Mucosa of rectum (tissue), 2 donors: ENCODE measurements at regions not wholly inside any gene's neighbourhood (a gene's known extent, or its start where the extent isn't known, plus 50 kb on each side); places are given as distances from the start of the nearest gene placed in this dataset.

Source experiments
- H3K27ac ChIP-seq, 2 donors: one replicate each; pipeline ENCODE4 v1.7.0; 2013; ENCODE audit warnings: inconsistent platforms in 2 of 2, low read depth in 2 of 2, low read length in 2 of 2
- H3K27me3 ChIP-seq, 2 donors: one replicate each; pipeline ENCODE4 v1.7.0; 2013; ENCODE audit warnings: low read length in 2 of 2; ENCODE audit not compliant: control insufficient read depth in 2 of 2, insufficient read depth in 2 of 2
- H3K36me3 ChIP-seq, 2 donors: one replicate each; pipeline ENCODE4 v1.7.0; 2013; ENCODE audit warnings: low read length in 2 of 2; ENCODE audit not compliant: control insufficient read depth in 2 of 2, insufficient read depth in 2 of 2
- H3K4me1 ChIP-seq, 2 donors: one replicate each; pipeline ENCODE4 v1.7.0; 2013; ENCODE audit warnings: low read length in 2 of 2, mild to moderate bottlenecking in 1 of 2; ENCODE audit not compliant: control insufficient read depth in 2 of 2, insufficient read depth in 2 of 2
- H3K4me3 ChIP-seq, 2 donors: one replicate each; pipeline ENCODE4 v1.7.0; 2013; ENCODE audit warnings: low read length in 2 of 2
- H3K9ac ChIP-seq, 2 donors: one replicate each; pipeline ENCODE4 v1.7.0; 2013; ENCODE audit warnings: low read length in 2 of 2, low read depth in 1 of 2, mild to moderate bottlenecking in 1 of 2
- H3K9me3 ChIP-seq, 2 donors: one replicate each; pipeline ENCODE4 v1.7.0; 2013; ENCODE audit warnings: low read length in 2 of 2; ENCODE audit not compliant: control insufficient read depth in 2 of 2
- donor health status: healthy.
- donor health status: Normal muscosa, but diverticular disease.

GRCh38 chr7:116310141-116310540, 99.8 kb downstream of the TES start:
- Histone ChIP-seq H3K9me3 (no peaks in the 10 kb centered on the region), H3K9ac (no peak overlapping the region), H3K27ac (no peak overlapping the region), H3K4me3 (no peak overlapping the region), H3K27me3 (no peaks in the 10 kb centered on the region), H3K36me3 (no peaks in the 10 kb centered on the region), H3K4me1 (no peaks in the 10 kb centered on the region)

DNA sequence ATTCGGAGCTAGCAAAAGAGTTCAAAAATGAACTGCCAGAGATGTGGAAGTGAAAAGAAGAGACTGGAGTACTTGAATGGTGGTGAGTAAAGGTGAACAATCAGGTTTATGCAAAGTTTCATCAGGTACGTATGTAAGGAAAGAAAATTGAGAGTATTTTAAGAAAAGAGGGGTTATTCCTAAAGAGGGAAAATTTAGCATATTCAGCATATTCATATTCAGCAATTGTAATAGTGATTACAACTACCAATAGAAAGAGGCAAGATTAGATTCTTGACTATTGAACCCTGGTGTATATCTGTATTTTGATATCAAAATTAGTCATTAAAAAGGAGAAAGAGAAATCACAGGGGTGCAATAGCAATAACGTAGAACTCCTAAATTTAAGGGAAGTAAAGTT, 100.9 kb downstream of the TES start:
- H3K27me3 ChIP-seq, result no peaks in the 10 kb centered on the region
- no peaks in the 10 kb centered on the region for H3K9me3 ChIP-seq
- no peak overlapping the region for H3K4me3 ChIP-seq
- no peaks in the 10 kb centered on the region for H3K36me3 ChIP-seq
- H3K9ac ChIP-seq, result no peak overlapping the region
- no peaks in the 10 kb centered on the region for H3K4me1 ChIP-seq
- H3K27ac ChIP-seq, result no peak overlapping the region

DNA sequence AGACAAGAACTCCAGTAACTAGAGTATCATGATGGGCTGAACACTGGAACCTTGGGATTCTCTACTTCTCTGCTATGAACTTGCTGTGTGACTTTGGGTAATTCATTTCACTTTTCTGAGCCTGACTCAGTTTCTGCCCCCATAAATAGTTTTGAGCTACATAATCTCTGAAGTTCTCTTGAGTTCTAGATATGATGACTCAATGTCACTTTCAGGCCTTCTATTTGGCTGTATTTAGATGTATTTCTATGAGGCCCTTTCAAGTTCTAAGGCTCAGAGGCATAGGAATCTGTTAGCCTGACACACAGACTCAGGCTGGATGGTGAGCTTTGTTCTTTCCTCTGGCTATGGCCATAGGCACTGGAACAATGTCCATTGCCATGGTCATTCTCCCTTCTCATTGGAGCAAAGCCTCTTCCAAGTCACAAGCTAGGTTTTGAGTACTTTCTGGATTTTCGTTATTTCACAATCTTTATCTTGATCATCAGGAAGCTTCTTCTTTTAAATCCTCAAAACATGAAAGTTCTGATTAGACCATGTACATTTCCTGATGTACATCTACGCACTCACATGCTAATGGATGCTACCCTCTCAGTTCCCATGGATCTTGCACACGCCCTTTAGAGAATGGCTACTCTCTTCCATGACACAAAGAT, 101.6 kb downstream of the TES start:
- no peaks in the 10 kb centered on the region for H3K4me1 ChIP-seq

GRCh38 chr7:116315293-116315692, 105.0 kb downstream of the TES start:
- H3K4me1 ChIP-seq, result no peaks in the 10 kb centered on the region
- no peaks in the 10 kb centered on the region for H3K27me3 ChIP-seq
- no peak overlapping the region for H3K9ac ChIP-seq
- H3K9me3 ChIP-seq, result no peaks in the 10 kb centered on the region
- H3K36me3 ChIP-seq, result no peaks in the 10 kb centered on the region
- H3K4me3 ChIP-seq, result no peak overlapping the region
- no peak overlapping the region for H3K27ac ChIP-seq

More for the DNA sequence above, 101.6 kb downstream of the TES start:
- H3K27me3 ChIP-seq, result no peaks in the 10 kb centered on the region
- no peak overlapping the region for H3K9ac ChIP-seq
- no peaks in the 10 kb centered on the region for H3K9me3 ChIP-seq
- H3K36me3 ChIP-seq, result no peaks in the 10 kb centered on the region
- no peak overlapping the region for H3K4me3 ChIP-seq
- H3K27ac ChIP-seq, result no peak overlapping the region

DNA sequence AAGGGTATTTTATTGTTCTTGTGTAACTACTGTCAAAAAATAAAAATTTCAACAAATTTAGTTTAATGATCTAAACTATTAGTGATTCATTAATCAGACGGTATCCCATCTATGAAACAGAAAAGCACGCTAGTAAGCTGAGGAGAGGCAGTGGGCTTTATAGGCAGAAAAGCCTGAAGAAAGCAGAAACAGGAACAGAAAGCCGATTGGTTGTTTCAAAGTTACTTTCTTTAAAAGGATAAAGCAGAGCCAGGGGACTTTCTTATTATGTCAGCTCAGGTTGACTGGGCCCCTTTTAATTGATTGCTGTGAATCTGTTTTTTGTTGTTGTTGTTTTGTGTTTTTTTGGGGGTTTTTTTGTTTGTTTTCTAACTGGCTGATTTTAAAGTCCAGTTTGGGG, 105.5 kb downstream of the TES start:
- Histone ChIP-seq H3K4me1 (no peaks in the 10 kb centered on the region), H3K9me3 (no peaks in the 10 kb centered on the region), H3K27me3 (no peaks in the 10 kb centered on the region), H3K4me3 (no peak overlapping the region), H3K27ac (no peak overlapping the region), H3K9ac (no peak overlapping the region), H3K36me3 (no peaks in the 10 kb centered on the region)

DNA sequence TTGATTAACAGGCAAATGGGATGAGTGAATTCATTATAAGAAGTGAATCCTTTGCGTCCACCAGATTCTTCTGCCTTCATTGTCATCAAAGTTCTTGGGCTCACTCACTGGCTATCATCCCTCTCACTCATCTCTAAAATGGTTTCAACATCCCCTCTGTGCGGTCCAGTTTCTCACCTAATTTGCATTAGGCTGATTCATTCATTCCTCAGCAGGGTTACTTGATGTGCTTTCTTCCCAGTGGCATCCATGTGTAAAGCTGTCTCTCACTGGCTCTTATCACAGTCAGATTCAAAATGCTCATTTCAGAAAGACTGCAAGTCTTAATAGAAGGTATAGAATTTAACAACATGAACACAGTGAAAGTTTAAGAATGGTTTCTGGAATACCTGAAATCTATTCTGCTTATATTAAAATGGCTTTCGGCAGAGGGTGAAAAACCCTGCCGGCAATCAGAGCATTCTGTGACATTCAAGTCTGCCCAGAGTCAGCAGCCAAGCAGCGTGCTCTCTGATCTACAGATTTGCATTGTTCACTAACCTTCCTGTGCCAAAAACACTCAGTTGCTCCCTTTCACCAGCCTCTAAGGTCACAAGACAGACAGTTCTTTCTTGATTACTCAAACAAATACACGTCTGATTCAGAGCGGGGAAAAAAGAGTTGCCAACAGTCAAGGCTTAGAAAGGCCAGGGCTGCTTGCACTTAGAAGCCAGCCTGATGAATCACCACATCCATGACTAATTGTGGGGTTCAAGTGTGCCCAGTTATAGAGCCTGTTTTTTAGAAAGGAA, 106.7 kb downstream of the TES start:
- H3K36me3 ChIP-seq, result no peaks in the 10 kb centered on the region
- no peaks in the 10 kb centered on the region for H3K4me1 ChIP-seq
- H3K9ac ChIP-seq, result no peak overlapping the region
- H3K27ac ChIP-seq, result peak overlapping the region; percentile 13 to 27
- H3K9me3 ChIP-seq, result no peaks in the 10 kb centered on the region
- H3K4me3 ChIP-seq, result no peak overlapping the region
- H3K27me3 ChIP-seq, result no peaks in the 10 kb centered on the region

- no peaks in the 10 kb centered on the region for H3K9me3 ChIP-seq
- H3K4me1 ChIP-seq, result no peaks in the 10 kb centered on the region
- H3K27ac ChIP-seq, result no peak overlapping the region
These were observed 107.6 kb downstream of the TES start for GRCh38 chr7:116317907-116318306.

GRCh38 chr7:116322541-116322940, 112.2 kb downstream of the TES start:
- H3K4me1 ChIP-seq, result no peaks in the 10 kb centered on the region
- H3K36me3 ChIP-seq, result no peaks in the 10 kb centered on the region
- no peaks in the 10 kb centered on the region for H3K9me3 ChIP-seq
- no peak overlapping the region for H3K27ac ChIP-seq
- H3K27me3 ChIP-seq, result no peaks in the 10 kb centered on the region
- H3K4me3 ChIP-seq, result no peak overlapping the region
- H3K9ac ChIP-seq, result no peak overlapping the region

More at GRCh38 chr7:116317907-116318306, 107.6 kb downstream of the TES start:
- no peak overlapping the region for H3K9ac ChIP-seq
- H3K27me3 ChIP-seq, result no peaks in the 10 kb centered on the region
- H3K36me3 ChIP-seq, result no peaks in the 10 kb centered on the region
- H3K4me3 ChIP-seq, result no peak overlapping the region

- Histone ChIP-seq H3K4me1 (no peaks in the 10 kb centered on the region), H3K36me3 (no peaks in the 10 kb centered on the region), H3K27me3 (no peaks in the 10 kb centered on the region), H3K9ac (no peak overlapping the region), H3K27ac (no peak overlapping the region), H3K4me3 (no peak overlapping the region), H3K9me3 (no peaks in the 10 kb centered on the region)
These were observed 114.2 kb downstream of the TES start for GRCh38 chr7:116324582-116324981.

GRCh38 chr7:116325517-116325916, 115.2 kb downstream of the TES start:
- no peaks in the 10 kb centered on the region for H3K9me3 ChIP-seq
- no peak overlapping the region for H3K27ac ChIP-seq
- no peak overlapping the region for H3K9ac ChIP-seq
- H3K4me3 ChIP-seq, result no peak overlapping the region
- H3K36me3 ChIP-seq, result no peaks in the 10 kb centered on the region
- H3K27me3 ChIP-seq, result no peaks in the 10 kb centered on the region
- H3K4me1 ChIP-seq, result no peaks in the 10 kb centered on the region
